ENCODE measurements at regions not wholly inside any gene's neighbourhood (a gene's known extent, or its start where the extent isn't known, plus 50 kb on each side); places are given as distances from the start of the nearest gene placed in this dataset.
A peak's percentile ranks its signal among the peaks of the same experiment; 100 is the strongest.

- no peak for DNase-seq (ENCODE audit: low read depth)
Measured at GRCh38 chr2:41062336-41062735, 610.4 kb upstream of the SLC8A1 start.

GRCh38 chr2:41066168-41066567 is 614.3 kb upstream of the SLC8A1 start:
- DNase-seq (ENCODE audit: low read depth) = no peak

- no peak for DNase-seq (ENCODE audit: low read depth)
Measured at GRCh38 chr2:41068740-41069139, 616.9 kb upstream of the SLC8A1 start.

GRCh38 chr2:41078341-41078740 is 626.5 kb upstream of the SLC8A1 start:
- no peak for DNase-seq (ENCODE audit: low read depth)

- no peak for DNase-seq (ENCODE audit: low read depth)
Measured at GRCh38 chr2:41079011-41079410, 627.1 kb upstream of the SLC8A1 start.

- no peak for DNase-seq (ENCODE audit: low read depth)
Measured at GRCh38 chr2:41084321-41084720, 632.4 kb upstream of the SLC8A1 start.

GRCh38 chr2:41087946-41088345 is 636.1 kb upstream of the SLC8A1 start:
- no peak for DNase-seq (ENCODE audit: low read depth)

- DNase-seq (ENCODE audit: low read depth) = no peak
Measured at GRCh38 chr2:41101281-41101680, 649.4 kb upstream of the SLC8A1 start.

GRCh38 chr2:41109744-41110143 is 657.9 kb upstream of the SLC8A1 start:
- no peak for DNase-seq (ENCODE audit: low read depth)

- DNase-seq (ENCODE audit: low read depth) = no peak
Measured at GRCh38 chr2:41111836-41112627, 660.1 kb upstream of the SLC8A1 start.

GRCh38 chr2:41116106-41116797 is 664.4 kb upstream of the SLC8A1 start:
- peak; percentile 2 for DNase-seq (ENCODE audit: low read depth)

- DNase-seq (ENCODE audit: low read depth) = no peak
Measured at GRCh38 chr2:41119489-41119888, 667.6 kb upstream of the SLC8A1 start.

- DNase-seq (ENCODE audit: low read depth) = no peak
Measured at GRCh38 chr2:41123341-41123740, 671.5 kb upstream of the SLC8A1 start.

GRCh38 chr2:41127351-41127750 is 675.5 kb upstream of the SLC8A1 start:
- DNase-seq (ENCODE audit: low read depth) = no peak

GRCh38 chr2:41129988-41130387 is 678.1 kb upstream of the SLC8A1 start:
- DNase-seq (ENCODE audit: low read depth) = no peak

GRCh38 chr2:41137031-41137430 is 685.1 kb upstream of the SLC8A1 start:
- DNase-seq (ENCODE audit: low read depth) = peak; percentile 31

- no peak for DNase-seq (ENCODE audit: low read depth)
Measured at GRCh38 chr2:41141146-41141791, 689.4 kb upstream of the SLC8A1 start.

- no peak for DNase-seq (ENCODE audit: low read depth)
Measured at GRCh38 chr2:41142478-41142877, 690.6 kb upstream of the SLC8A1 start.

- no peak for DNase-seq (ENCODE audit: low read depth)
Measured at GRCh38 chr2:41145066-41145465, 693.2 kb upstream of the SLC8A1 start.

- DNase-seq (ENCODE audit: low read depth) = no peak
Measured at GRCh38 chr2:41149054-41149453, 697.2 kb upstream of the SLC8A1 start.

GRCh38 chr2:41151746-41152145 is 699.9 kb upstream of the SLC8A1 start:
- DNase-seq (ENCODE audit: low read depth) = peak; percentile 5

- DNase-seq (ENCODE audit: low read depth) = no peak
Measured at GRCh38 chr2:41152318-41152717, 700.4 kb upstream of the SLC8A1 start.

- DNase-seq (ENCODE audit: low read depth) = no peak
Measured at GRCh38 chr2:41160439-41160838, 708.5 kb upstream of the SLC8A1 start.

All from iris pigment epithelial cell (primary cell).